ENCODE measurements at regions not wholly inside any gene's neighbourhood (a gene's known extent, or its start where the extent isn't known, plus 50 kb on each side); places are given as distances from the start of the nearest gene placed in this dataset.
"Not testable (repeated sequence)": the region's sequence is repeated elsewhere in the genome, so short reads cannot be mapped to it uniquely, and the experiment has no call there.

- DNase-seq = no peak
These were observed 729.8 kb upstream of the SOX11 start for GRCh38 chr2:4962419-4962818.

- no peak for DNase-seq
These were observed 729.1 kb upstream of the SOX11 start for GRCh38 chr2:4963106-4963505.

- DNase-seq = no peak
These were observed 728.1 kb upstream of the SOX11 start for GRCh38 chr2:4964001-4964540.

- no peak for DNase-seq
These were observed 727.6 kb upstream of the SOX11 start for GRCh38 chr2:4964579-4964978.

DNA sequence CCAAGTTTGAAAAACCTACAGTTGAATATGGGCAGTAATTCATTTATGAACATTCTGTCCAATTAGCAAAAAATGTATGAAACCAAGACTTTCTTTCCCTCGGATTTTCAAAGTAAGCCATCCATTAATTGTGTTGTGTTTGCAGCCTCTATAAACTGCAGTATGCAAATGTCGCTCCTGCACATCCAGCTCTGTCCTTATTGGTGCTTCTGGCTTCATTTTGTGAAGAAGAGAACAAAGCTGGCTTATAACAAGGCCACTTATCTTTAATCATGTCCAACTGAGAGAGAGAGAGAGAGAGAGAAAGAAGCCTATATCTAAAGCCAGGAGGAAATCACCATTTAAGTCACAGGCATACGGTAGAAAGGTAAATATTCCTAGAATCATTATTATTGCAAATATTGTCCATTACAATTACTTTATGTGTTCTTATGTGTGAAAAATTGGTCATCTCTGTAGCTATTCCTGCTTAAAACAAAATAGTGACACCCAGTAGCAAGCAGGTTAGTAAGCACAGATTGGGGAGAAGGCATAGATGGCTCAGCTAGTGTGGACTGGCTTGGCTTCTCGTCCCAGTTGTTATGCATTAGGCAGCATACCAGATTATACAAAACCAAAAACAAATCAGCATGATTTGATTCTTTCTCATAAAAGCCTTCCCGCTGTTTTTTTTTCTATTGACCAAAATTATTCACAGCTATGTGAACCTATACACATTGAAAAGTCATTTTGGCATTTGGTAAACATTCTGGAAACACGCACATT is 726.4 kb upstream of the SOX11 start:
- DNase-seq = no peak

GRCh38 chr2:4967206-4967605 is 725.0 kb upstream of the SOX11 start:
- no peak for DNase-seq

DNA sequence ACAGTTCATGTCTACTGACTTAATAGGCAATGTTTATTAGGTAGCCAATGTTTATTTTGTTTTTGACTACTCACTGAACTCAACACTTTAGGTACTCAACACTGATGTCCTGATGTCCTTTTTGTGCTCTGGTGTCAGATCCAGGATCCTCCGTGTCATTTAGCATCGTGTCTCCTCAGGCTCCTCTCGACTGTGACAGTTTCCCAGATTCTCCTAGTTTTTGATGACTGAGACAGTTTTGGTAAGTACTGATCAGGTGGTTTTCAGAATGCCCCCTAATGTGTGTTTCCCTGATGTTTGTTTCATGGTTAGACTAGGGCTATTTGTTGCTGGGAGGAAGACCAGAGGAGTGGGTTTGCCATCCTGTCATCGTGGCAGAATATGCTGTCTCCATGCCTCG is 719.7 kb upstream of the SOX11 start:
- no peak for DNase-seq

GRCh38 chr2:4973354-4973753 is 718.8 kb upstream of the SOX11 start:
- no peak for DNase-seq

GRCh38 chr2:4973973-4974372 is 718.2 kb upstream of the SOX11 start:
- DNase-seq = no peak

DNA sequence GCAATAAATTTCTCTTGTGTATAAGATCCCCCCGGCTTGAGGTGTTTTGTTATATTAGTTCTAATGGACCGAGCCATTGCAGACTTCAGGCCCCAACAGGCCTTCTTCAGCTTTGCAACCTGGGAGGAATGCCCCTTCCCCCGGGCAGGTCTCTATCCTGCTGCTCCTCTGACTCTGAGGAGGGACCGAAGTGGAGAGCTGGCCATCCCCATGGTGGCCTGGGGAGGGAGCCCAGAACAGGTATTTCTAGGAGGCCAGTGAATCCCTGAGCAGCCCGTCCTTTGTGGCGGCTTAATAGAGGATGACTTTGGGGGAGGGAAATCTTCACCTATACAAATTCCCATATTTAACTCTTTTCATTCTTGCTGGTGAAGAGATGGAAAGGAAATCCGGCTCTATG is 715.8 kb upstream of the SOX11 start:
- DNase-seq = no peak

DNA sequence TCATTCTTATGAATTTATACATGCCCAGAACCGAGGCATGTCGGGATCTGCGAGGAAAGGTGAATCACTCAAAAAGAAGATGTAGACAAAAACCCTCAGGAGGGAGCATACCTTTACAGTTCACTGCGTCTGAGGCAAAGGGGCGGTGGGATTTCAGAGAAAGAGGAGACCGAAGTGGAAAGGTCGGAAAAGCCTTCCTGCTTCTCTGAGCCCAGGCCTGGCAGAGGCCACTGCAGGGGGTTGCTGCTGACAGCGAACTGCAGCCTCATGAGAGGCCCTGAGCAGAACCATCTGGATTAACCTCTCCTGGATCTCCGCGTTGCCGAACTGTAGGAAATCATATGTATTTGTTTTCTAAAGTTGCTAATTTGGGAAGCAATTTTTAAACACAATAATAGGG is 713.1 kb upstream of the SOX11 start:
- DNase-seq = no peak

GRCh38 chr2:4980995-4981394 is 711.2 kb upstream of the SOX11 start:
- DNase-seq = no peak

DNA sequence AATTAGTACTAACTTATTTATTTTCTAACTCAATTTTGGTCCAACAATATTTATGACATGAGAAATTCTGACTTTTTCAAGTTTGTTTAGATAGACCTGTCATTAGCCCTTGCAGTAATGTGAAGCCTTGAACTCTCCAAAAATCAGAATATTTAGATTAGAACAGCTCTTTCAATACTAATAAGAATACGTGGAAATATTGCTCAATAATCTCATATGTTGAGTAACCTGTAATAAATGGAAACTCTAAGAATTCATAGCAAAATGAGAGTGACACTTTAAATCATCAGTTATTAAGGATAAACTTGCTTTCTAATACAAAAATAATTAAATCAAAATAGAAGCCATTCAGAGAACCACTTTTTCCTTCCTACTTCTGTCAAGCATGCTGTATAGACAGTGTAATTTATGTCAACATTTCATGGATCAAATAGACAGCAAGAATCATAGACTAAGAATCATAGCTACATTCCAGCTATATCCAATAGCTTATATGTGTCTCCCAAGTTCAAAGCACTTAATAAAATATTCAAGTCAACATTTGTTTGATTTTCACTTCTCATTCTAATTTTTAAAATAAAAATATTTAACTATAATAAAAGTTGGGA is 710.3 kb upstream of the SOX11 start:
- no peak for DNase-seq

- DNase-seq = not testable (repeated sequence)
These were observed 703.7 kb upstream of the SOX11 start for GRCh38 chr2:4988444-4988843.

DNA sequence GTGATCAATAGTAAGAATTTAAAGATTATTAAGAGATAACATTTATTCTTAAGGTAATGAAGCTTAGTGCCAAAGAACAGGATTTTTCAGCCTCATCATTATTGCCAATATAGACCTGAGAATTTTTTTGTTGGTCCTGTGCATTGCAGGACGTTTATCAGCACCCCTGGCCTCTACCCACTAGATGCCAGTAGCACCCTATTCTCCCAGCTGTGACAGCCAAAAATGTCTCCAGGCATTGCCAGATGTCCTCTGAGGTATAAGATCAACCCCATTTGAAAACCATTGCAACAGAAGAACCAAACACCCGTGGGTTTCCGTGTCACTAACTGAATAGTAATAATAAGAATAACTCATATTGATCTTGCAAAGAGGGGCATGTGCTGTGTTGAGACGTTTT is 700.0 kb upstream of the SOX11 start:
- no peak for DNase-seq

- no peak for DNase-seq
These were observed 696.7 kb upstream of the SOX11 start for GRCh38 chr2:4995466-4995865.

- DNase-seq = no peak
These were observed 684.6 kb upstream of the SOX11 start for GRCh38 chr2:5007596-5007995.

- DNase-seq = no peak
These were observed 672.9 kb upstream of the SOX11 start for GRCh38 chr2:5019324-5019723.

DNA sequence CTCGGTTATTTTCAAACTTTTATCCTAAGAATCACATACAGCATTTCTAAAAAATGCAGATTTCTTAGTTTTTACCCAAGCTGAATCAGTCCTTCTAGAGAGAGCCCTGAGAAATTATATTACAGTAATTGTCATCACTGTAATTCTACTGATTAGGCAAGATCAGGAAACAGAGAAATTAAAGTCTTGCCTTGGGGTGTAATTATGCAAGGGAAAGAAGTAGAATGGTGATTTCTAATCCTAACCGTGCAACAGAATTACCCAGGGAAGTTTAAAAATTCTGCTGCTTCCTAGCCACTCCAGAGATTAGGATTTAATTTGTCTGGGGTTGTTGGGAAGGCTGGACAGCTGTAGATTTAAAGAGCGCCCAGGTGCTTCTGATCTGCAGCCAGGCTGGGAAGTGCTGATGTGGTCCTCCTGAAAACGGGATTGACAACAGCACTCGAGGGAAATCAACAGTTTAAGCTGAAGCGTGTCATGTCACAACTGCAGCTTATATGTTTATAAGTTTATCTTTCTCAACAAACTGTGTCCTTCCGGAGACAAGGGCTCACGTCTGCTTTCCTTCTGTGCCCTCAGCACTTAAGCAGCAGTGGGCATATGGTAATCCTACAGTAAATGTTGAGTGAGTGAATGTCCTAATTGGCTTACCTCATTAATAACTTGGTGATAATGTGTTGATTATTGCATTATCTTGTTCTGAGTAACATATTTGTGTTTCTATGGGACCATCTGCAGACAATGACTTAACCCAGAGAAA is 671.9 kb upstream of the SOX11 start:
- no peak for DNase-seq

- DNase-seq = no peak
These were observed 671.0 kb upstream of the SOX11 start for GRCh38 chr2:5021136-5021535.

- no peak for DNase-seq
These were observed 670.1 kb upstream of the SOX11 start for GRCh38 chr2:5022061-5022460.

- DNase-seq = not testable (repeated sequence)
These were observed 669.2 kb upstream of the SOX11 start for GRCh38 chr2:5022708-5023635.
